Parathyroid adenoma (tissue), 2 donors: ENCODE measurements at regions not wholly inside any gene's neighbourhood (a gene's known extent, or its start where the extent isn't known, plus 50 kb on each side); places are given as distances from the start of the nearest gene placed in this dataset.

Experiments used
- H2AFZ ChIP-seq: fragments of 300-600 bp; sonication (generic); one replicate; pipeline ENCODE4 v1.7.0; 2017; ENCODE audit warnings: antibody characterized with exemption, mild to moderate bottlenecking
- H3K27ac ChIP-seq: fragments of 300-600 bp; sonication (generic); one replicate; pipeline ENCODE4 v1.7.0; 2017
- H3K27me3 ChIP-seq: fragments of 300-600 bp; sonication (generic); one replicate; pipeline ENCODE4 v1.7.0; 2017; ENCODE audit warnings: low read length; ENCODE audit not compliant: control insufficient read depth, insufficient read depth
- H3K36me3 ChIP-seq: fragments of 300-600 bp; sonication (generic); one replicate; pipeline ENCODE4 v1.7.0; 2017; ENCODE audit warnings: low read length; ENCODE audit not compliant: control insufficient read depth, insufficient read depth
- H3K4me1 ChIP-seq: fragments of 300-600 bp; sonication (generic); one replicate; pipeline ENCODE4 v1.7.0; 2017; ENCODE audit warnings: control low read depth
- H3K4me2 ChIP-seq: fragments of 300-600 bp; sonication (generic); one replicate; pipeline ENCODE4 v1.7.0; 2017; ENCODE audit warnings: low read length
- H3K4me3 ChIP-seq: fragments of 300-600 bp; sonication (generic); one replicate; pipeline ENCODE4 v1.7.0; 2017; ENCODE audit warnings: low read depth, low read length
- H3K79me2 ChIP-seq: fragments of 300-600 bp; sonication (generic); one replicate; pipeline ENCODE4 v1.7.0; 2017; ENCODE audit warnings: control low read depth
- H3K9ac ChIP-seq: fragments of 300-600 bp; sonication (generic); one replicate; pipeline ENCODE4 v1.7.0; 2017; ENCODE audit warnings: mild to moderate bottlenecking
- H3K9me3 ChIP-seq: fragments of 300-600 bp; sonication (generic); one replicate; pipeline ENCODE4 v1.7.0; 2017; ENCODE audit warnings: low read length; ENCODE audit not compliant: control insufficient read depth
- TF ChIP-seq, protein P1 (sequence below): fragments of 300-600 bp; sonication (generic); IDR thresholded peaks from one replicate; pipeline ENCODE4 v1.7.0; 2017; ENCODE audit warnings: antibody characterized with exemption, mild to moderate bottlenecking
- donor health status: primary hyperparathyroidism.

DNA sequence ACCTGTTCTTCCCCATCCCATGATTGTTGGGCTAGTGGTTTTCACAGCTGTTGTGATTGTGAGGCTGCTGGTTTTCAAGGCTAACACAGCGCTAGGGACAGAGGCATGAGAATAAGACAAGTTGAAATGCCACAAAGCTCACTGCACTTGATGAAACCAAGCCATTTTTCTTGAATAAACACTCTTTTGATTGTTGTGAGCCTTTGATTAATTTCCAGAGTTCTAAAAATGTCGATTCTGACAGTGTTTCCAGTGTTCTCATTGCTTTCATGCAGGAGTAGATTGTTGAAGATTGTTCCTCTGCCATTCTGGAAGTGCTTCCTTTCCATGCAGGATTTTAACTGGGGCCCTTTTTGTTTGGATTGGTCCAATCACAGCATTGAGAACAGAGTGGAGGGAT is 134.9 kb upstream of the GRIK3 start:
- Histone ChIP-seq H3K4me3 (no peak overlapping the region), H3K9ac (no peak overlapping the region), H3K27me3 (no peaks in the 10 kb centered on the region), H3K79me2 (no peaks in the 10 kb centered on the region), H3K4me1 (no peaks in the 10 kb centered on the region), H3K9me3 (no peaks in the 10 kb centered on the region), H2AFZ (no peak overlapping the region), H3K27ac (no peak overlapping the region), H3K36me3 (no peaks in the 10 kb centered on the region), H3K4me2 (no peak overlapping the region)
- TF ChIP-seq, protein P1, sequence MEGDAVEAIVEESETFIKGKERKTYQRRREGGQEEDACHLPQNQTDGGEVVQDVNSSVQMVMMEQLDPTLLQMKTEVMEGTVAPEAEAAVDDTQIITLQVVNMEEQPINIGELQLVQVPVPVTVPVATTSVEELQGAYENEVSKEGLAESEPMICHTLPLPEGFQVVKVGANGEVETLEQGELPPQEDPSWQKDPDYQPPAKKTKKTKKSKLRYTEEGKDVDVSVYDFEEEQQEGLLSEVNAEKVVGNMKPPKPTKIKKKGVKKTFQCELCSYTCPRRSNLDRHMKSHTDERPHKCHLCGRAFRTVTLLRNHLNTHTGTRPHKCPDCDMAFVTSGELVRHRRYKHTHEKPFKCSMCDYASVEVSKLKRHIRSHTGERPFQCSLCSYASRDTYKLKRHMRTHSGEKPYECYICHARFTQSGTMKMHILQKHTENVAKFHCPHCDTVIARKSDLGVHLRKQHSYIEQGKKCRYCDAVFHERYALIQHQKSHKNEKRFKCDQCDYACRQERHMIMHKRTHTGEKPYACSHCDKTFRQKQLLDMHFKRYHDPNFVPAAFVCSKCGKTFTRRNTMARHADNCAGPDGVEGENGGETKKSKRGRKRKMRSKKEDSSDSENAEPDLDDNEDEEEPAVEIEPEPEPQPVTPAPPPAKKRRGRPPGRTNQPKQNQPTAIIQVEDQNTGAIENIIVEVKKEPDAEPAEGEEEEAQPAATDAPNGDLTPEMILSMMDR = no peak

DNA sequence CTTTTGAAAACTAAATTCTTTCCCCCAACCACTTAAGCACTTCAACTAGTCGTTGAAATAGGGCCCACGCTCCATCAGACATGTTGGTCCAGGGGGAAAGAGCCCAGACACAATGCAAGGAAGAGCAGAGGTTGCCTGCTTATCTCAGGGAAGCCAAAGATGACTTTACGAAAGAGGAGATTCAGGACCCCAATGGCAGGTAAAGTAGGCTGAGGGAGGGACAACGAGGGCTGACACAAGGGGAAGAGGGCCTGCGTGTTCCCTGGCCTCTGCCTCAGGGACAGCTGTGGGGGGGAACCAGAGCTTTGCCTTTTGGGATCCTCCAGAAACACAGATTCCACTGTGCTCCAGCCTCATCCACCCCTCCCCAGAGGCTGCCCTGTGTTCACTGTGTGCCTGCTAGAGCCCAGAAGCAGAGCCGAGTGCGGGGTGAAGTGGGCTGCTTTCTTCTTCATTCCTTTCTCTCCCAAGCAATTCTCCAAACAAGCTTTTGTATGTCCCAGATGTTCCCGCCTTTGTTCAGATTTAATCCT is 135.5 kb upstream of the GRIK3 start:
- no peaks in the 10 kb centered on the region for H3K27me3 ChIP-seq
- no peak overlapping the region for H2AFZ ChIP-seq
- no peak overlapping the region for H3K27ac ChIP-seq
- H3K9ac ChIP-seq = no peak overlapping the region
- no peak overlapping the region for H3K4me2 ChIP-seq
- H3K4me1 ChIP-seq = no peaks in the 10 kb centered on the region
- TF ChIP-seq, protein P1 = no peak
- no peaks in the 10 kb centered on the region for H3K79me2 ChIP-seq
- no peaks in the 10 kb centered on the region for H3K9me3 ChIP-seq
- no peak overlapping the region for H3K4me3 ChIP-seq
- no peaks in the 10 kb centered on the region for H3K36me3 ChIP-seq

DNA sequence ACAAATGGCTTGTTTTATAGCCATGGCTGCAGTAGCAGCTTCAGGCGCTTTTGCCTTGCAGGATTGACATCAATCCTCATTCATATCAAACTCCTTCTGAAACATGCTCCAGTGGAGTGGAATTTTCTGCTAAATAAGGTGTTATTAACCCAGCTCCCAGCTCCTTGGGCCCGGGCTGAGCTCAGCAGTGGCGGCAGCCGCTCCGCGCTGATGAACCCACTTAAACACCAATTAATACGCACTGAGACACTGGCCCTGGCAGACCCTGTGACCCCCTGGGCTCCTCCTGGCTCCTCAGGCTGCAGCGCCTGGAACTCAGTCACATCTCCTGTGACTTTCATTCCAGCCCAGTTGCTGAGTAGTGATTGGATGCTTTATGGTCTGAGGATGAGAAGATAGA is 137.4 kb upstream of the GRIK3 start:
- Histone ChIP-seq H3K4me2 (no peak overlapping the region), H3K36me3 (no peaks in the 10 kb centered on the region), H3K27ac (no peak overlapping the region), H3K4me1 (no peaks in the 10 kb centered on the region), H3K4me3 (no peak overlapping the region), H3K9me3 (no peaks in the 10 kb centered on the region), H2AFZ (no peak overlapping the region), H3K27me3 (no peaks in the 10 kb centered on the region), H3K9ac (no peak overlapping the region), H3K79me2 (no peaks in the 10 kb centered on the region)
- TF ChIP-seq, protein P1 = no peak

DNA sequence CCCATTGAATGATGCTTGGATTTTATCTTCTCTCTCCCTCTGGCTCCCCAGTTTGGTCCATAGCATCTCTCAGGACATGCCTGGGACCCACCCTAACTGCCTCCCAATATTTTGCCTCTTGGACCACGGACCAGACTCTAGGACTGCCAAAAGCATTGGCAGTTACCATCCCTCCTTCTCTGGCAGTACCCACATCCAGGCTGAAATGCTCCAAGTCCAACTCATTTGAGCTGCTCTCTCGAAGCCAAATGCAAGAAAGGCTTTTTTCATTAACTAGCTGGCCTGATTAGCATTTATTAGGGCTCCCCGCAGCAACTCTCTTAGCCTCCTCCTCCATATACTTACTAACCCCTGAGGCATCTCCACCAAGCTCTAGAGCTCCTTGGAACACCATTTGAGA is 140.0 kb upstream of the GRIK3 start:
- Histone ChIP-seq H3K4me3 (no peak overlapping the region), H3K36me3 (no peaks in the 10 kb centered on the region), H3K27me3 (no peaks in the 10 kb centered on the region), H3K4me2 (no peak overlapping the region), H3K4me1 (no peaks in the 10 kb centered on the region), H2AFZ (no peak overlapping the region), H3K9me3 (no peaks in the 10 kb centered on the region), H3K79me2 (no peaks in the 10 kb centered on the region), H3K27ac (no peak overlapping the region), H3K9ac (no peak overlapping the region)
- TF ChIP-seq, protein P1 = no peak

DNA sequence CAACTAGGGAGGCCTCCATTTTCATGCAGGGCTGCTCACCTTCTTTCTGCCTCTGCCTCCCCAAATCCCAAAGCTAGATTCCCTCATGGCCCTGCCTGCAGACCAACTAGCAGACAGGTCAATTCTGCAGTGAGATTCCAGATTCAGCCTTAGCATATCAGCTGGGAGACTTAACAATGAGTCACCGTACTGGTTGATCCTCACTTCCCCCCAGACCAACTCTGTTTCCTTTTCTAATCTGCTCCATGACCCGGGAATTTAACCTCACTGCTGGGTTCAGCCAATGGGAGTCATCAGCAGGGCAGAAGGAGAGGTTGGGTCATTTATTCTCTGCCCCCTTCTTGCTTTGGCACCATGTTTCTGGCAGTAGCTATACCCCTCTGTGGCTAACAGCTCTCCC is 140.6 kb upstream of the GRIK3 start:
- no peak overlapping the region for H3K4me2 ChIP-seq
- no peaks in the 10 kb centered on the region for H3K36me3 ChIP-seq
- H3K27ac ChIP-seq = no peak overlapping the region
- no peaks in the 10 kb centered on the region for H3K27me3 ChIP-seq
- H3K9me3 ChIP-seq = no peaks in the 10 kb centered on the region
- H3K4me1 ChIP-seq = no peaks in the 10 kb centered on the region
- no peak overlapping the region for H2AFZ ChIP-seq
- no peak overlapping the region for H3K4me3 ChIP-seq
- TF ChIP-seq, protein P1 = no peak
- H3K9ac ChIP-seq = no peak overlapping the region
- H3K79me2 ChIP-seq = no peaks in the 10 kb centered on the region
